Activated T-cell treated with anti-CD3 and anti-CD28 coated beads, Interleukin-2, amount 50 U/mL, for 72 hours (primary cell): ENCODE measurements at regions not wholly inside any gene's neighbourhood (a gene's known extent, or its start where the extent isn't known, plus 50 kb on each side); places are given as distances from the start of the nearest gene placed in this dataset.

ENCODE experiments used
- ATAC-seq, 2 donors: fragments of 150-1000 bp; cut with Tn5 transposase; replicated peaks in 1 of 2; 2 replicates each; pipeline ENCODE4 v1.10.0; 2021; ENCODE audit warnings: moderate library complexity in 2 of 2, mild to moderate bottlenecking in 1 of 2
- DNase-seq, 2 donors: peaks; one replicate each; pipeline ENCODE4 v3.0.0; 2021 to 2022; ENCODE audit warnings: mixed read lengths in 1 of 2
- H3K27ac Mint-ChIP-seq: one replicate; pipeline ENCODE4 v1.8.0; 2022; ENCODE audit warnings: mild to moderate bottlenecking, moderate library complexity, mixed read lengths
- H3K27me3 Mint-ChIP-seq: one replicate; pipeline ENCODE4 v1.8.0; 2022; ENCODE audit warnings: low read depth, mixed read lengths
- H3K36me3 Mint-ChIP-seq, 2 donors: one replicate each; pipeline ENCODE4 v1.8.0; 2022; ENCODE audit warnings: mixed read lengths in 2 of 2, mild to moderate bottlenecking in 1 of 2; ENCODE audit not compliant: insufficient read depth in 2 of 2
- H3K4me1 Mint-ChIP-seq: one replicate; pipeline ENCODE4 v1.8.0; 2022; ENCODE audit warnings: low read depth, mixed read lengths
- H3K4me3 Mint-ChIP-seq, 2 donors: one replicate each; pipeline ENCODE4 v1.8.0; 2022; ENCODE audit warnings: mild to moderate bottlenecking in 2 of 2, mixed read lengths in 2 of 2, moderate library complexity in 2 of 2
- H3K9me3 Mint-ChIP-seq, 2 donors: one replicate each; pipeline ENCODE4 v1.8.0; 2022; ENCODE audit warnings: mixed read lengths in 2 of 2

- H3K4me3 Mint-ChIP-seq: no peak overlapping the region
- H3K4me1 Mint-ChIP-seq: no peaks in the 10 kb centered on the region
- peaks cover 28% of the 10 kb centered on the region for H3K27me3 Mint-ChIP-seq
- ATAC-seq: no peak
- no peak overlapping the region for H3K27ac Mint-ChIP-seq
- H3K9me3 Mint-ChIP-seq: no peaks in the 10 kb centered on the region
- DNase-seq: no peak
- H3K36me3 Mint-ChIP-seq: no peaks in the 10 kb centered on the region
These were observed 106.7 kb downstream of the HAPSTR1 start for GRCh38 chr16:9197957-9198661.

GRCh38 chr16:9199311-9199710 is 107.9 kb downstream of the HAPSTR1 start:
- ATAC-seq: no peak
- Mint-ChIP-seq H3K36me3 (no peaks in the 10 kb centered on the region), H3K4me1 (no peaks in the 10 kb centered on the region), H3K27ac (no peak overlapping the region), H3K27me3 (peaks cover 34% of the 10 kb centered on the region), H3K4me3 (no peak overlapping the region), H3K9me3 (no peaks in the 10 kb centered on the region)
- DNase-seq: no peak

DNA sequence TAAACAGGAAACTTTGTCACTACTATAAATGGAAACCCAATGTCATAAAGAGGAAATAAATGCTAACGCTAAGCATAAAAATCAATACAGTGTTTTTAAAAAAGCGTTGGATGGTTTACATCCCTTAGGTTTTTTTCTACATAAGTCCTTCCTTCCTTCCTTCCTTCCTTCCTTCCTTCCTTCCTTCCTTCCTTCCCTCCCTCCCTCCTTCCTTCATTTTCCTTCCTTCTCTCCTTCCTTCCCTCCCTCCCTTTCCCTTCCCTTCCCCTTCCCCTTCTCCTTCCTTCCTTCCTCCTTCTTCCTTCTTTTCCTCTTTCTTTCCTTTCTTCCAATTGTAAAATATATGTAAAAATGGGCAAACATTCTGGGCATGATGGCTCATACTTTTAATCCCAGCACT is 108.3 kb downstream of the HAPSTR1 start:
- ATAC-seq (no peak), DNase-seq (no peak)
- H3K36me3 Mint-ChIP-seq: no peaks in the 10 kb centered on the region
- H3K9me3 Mint-ChIP-seq: no peaks in the 10 kb centered on the region
- no peaks in the 10 kb centered on the region for H3K4me1 Mint-ChIP-seq
- no peak overlapping the region for H3K27ac Mint-ChIP-seq
- peaks cover 34% of the 10 kb centered on the region for H3K27me3 Mint-ChIP-seq
- H3K4me3 Mint-ChIP-seq: no peak overlapping the region

GRCh38 chr16:9203956-9204355 is 112.5 kb downstream of the HAPSTR1 start:
- DNase-seq (no peak), ATAC-seq (no peak)
- H3K27me3 Mint-ChIP-seq: peaks cover 33% of the 10 kb centered on the region
- no peaks in the 10 kb centered on the region for H3K9me3 Mint-ChIP-seq
- no peaks in the 10 kb centered on the region for H3K4me1 Mint-ChIP-seq
- no peaks in the 10 kb centered on the region for H3K36me3 Mint-ChIP-seq
- no peak overlapping the region for H3K4me3 Mint-ChIP-seq
- H3K27ac Mint-ChIP-seq: no peak overlapping the region

- H3K4me1 Mint-ChIP-seq: no peaks in the 10 kb centered on the region
- ATAC-seq: no peak
- H3K9me3 Mint-ChIP-seq: no peaks in the 10 kb centered on the region
- peaks cover 21% of the 10 kb centered on the region for H3K27me3 Mint-ChIP-seq
- H3K36me3 Mint-ChIP-seq: no peaks in the 10 kb centered on the region
- H3K4me3 Mint-ChIP-seq: no peak overlapping the region
- no peak for DNase-seq
- H3K27ac Mint-ChIP-seq: no peak overlapping the region
These were observed 114.2 kb downstream of the HAPSTR1 start for GRCh38 chr16:9205661-9206060.

GRCh38 chr16:9206156-9206555 is 114.7 kb downstream of the HAPSTR1 start:
- Mint-ChIP-seq H3K27ac (no peak overlapping the region), H3K9me3 (no peaks in the 10 kb centered on the region), H3K4me3 (no peak overlapping the region), H3K27me3 (peaks cover 17% of the 10 kb centered on the region), H3K36me3 (no peaks in the 10 kb centered on the region), H3K4me1 (no peaks in the 10 kb centered on the region)
- DNase-seq (no peak), ATAC-seq (no peak)

DNA sequence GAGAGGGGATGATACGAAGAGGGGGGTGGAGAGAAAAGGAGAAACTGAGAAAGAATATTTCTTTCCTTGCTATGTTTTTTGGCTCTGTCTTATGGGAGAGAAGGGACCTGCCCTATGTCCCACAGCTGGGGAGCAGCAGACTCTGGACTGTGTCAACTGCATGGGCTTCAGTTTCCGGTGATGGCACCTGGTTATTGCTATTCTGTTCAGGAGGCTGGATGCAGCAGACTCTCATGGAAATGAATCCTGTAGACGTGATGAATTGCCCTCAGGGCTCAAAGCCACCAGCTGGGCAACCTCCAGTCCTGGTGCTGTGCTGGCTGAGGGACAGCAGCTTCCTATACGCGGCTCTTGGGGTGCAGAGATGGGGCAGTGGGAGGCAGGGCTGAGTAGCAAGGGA is 121.2 kb downstream of the HAPSTR1 start:
- Mint-ChIP-seq H3K27me3 (no peaks in the 10 kb centered on the region), H3K4me3 (no peak overlapping the region), H3K27ac (no peak overlapping the region), H3K36me3 (no peaks in the 10 kb centered on the region), H3K4me1 (no peaks in the 10 kb centered on the region), H3K9me3 (no peaks in the 10 kb centered on the region)
- DNase-seq: no peak
- no peak for ATAC-seq

GRCh38 chr16:9219813-9220212 is 128.4 kb downstream of the HAPSTR1 start:
- H3K4me1 Mint-ChIP-seq: no peaks in the 10 kb centered on the region
- DNase-seq (no peak), ATAC-seq (no peak)
- H3K36me3 Mint-ChIP-seq: no peaks in the 10 kb centered on the region
- no peaks in the 10 kb centered on the region for H3K27me3 Mint-ChIP-seq
- peaks cover 0 to 2% of the 10 kb centered on the region in 2 donors for H3K9me3 Mint-ChIP-seq
- H3K4me3 Mint-ChIP-seq: no peak overlapping the region
- no peak overlapping the region for H3K27ac Mint-ChIP-seq

GRCh38 chr16:9225527-9226316 is 134.3 kb downstream of the HAPSTR1 start:
- peaks cover 5% of the 10 kb centered on the region for H3K27me3 Mint-ChIP-seq
- peaks cover 0 to 2% of the 10 kb centered on the region in 2 donors for H3K9me3 Mint-ChIP-seq
- H3K27ac Mint-ChIP-seq: no peak overlapping the region
- H3K4me1 Mint-ChIP-seq: no peaks in the 10 kb centered on the region
- H3K36me3 Mint-ChIP-seq: no peaks in the 10 kb centered on the region
- no peak for DNase-seq
- ATAC-seq: no peak
- H3K4me3 Mint-ChIP-seq: no peak overlapping the region

DNA sequence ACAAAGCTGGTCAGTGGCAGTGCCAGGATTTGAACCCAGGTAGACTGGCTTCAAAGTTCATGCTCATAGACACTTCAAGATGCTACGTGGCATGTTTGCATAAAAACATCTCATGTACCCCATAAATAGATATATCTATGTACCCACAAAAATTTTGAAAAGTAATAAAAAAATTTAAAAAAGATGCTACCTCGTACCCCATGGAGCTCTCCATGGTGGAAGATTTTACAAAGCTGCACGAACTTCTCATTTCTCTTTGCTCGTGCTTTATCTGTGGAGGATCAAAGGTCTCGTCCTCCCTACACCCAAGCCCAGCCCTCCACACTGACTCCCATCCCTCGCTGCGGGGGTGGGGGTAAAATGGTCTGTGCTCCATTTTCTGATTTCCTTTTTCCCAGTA is 135.5 kb downstream of the HAPSTR1 start:
- peaks cover 5% of the 10 kb centered on the region for H3K27me3 Mint-ChIP-seq
- H3K27ac Mint-ChIP-seq: no peak overlapping the region
- ATAC-seq (no peak), DNase-seq (no peak)
- peaks cover 0 to 2% of the 10 kb centered on the region in 2 donors for H3K9me3 Mint-ChIP-seq
- H3K4me1 Mint-ChIP-seq: no peaks in the 10 kb centered on the region
- H3K36me3 Mint-ChIP-seq: no peaks in the 10 kb centered on the region
- H3K4me3 Mint-ChIP-seq: no peak overlapping the region

DNA sequence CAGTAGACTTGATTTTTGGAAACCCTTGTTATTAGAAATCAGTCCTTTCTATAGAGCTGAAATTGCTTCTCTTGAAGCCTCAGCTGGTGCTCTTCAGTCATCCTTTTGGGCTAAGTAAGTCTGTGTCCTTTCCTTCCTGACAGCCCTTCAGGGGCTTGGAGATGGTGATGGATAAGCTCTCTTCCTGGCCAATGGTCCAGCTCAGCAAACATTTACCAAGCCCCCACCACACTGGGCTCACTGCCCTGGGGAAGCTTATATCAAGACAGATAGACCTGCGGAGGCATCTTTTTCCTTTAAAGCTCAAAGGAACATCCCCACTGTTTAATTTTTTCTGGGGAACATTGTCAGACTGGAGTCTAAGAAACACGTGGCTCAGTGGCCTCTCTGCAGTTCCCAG is 139.6 kb downstream of the HAPSTR1 start:
- Mint-ChIP-seq H3K27ac (no peak overlapping the region), H3K9me3 (no peaks in the 10 kb centered on the region), H3K36me3 (no peaks in the 10 kb centered on the region), H3K27me3 (peaks cover 5% of the 10 kb centered on the region), H3K4me1 (no peaks in the 10 kb centered on the region), H3K4me3 (no peak overlapping the region)
- DNase-seq: no peak
- ATAC-seq: no peak

- H3K9me3 Mint-ChIP-seq: no peaks in the 10 kb centered on the region
- DNase-seq (no peak), ATAC-seq (no peak)
- H3K27me3 Mint-ChIP-seq: peaks cover 3% of the 10 kb centered on the region
- H3K36me3 Mint-ChIP-seq: no peaks in the 10 kb centered on the region
- no peak overlapping the region for H3K4me3 Mint-ChIP-seq
- H3K4me1 Mint-ChIP-seq: no peaks in the 10 kb centered on the region
- H3K27ac Mint-ChIP-seq: no peak overlapping the region
These were observed 140.8 kb downstream of the HAPSTR1 start for GRCh38 chr16:9232102-9232770.

DNA sequence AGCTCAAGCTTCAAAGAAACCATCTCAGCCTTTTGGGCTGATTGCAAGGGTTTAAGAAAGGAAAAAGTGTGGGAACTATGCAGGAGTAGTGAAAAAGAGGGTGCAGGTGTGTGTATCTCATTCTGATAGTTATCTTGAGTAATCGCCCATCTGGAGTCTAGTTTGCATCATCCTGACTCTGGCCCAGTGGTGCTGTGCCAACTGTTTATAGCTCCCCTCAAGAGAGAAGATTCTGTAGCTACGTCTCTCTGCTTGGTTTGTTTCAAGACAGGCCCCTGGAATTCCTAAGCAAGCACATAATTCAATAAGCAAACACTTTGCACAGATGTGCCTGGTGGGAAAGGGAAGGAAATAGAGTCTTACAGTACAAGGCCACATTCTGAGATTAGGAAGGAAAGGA is 144.4 kb downstream of the HAPSTR1 start:
- Mint-ChIP-seq H3K36me3 (peaks cover 0 to 2% of the 10 kb centered on the region in 2 donors), H3K9me3 (peaks cover 3 to 5% of the 10 kb centered on the region in 2 donors), H3K4me3 (no peak overlapping the region), H3K27me3 (no peaks in the 10 kb centered on the region), H3K27ac (no peak overlapping the region), H3K4me1 (no peaks in the 10 kb centered on the region)
- DNase-seq: no peak
- no peak for ATAC-seq
